Activated CD8-positive, alpha-beta memory T cell treated with anti-CD3 and anti-CD28 coated beads for 24 hours (primary cell): ENCODE measurements at regions not wholly inside any gene's neighbourhood (a gene's known extent, or its start where the extent isn't known, plus 50 kb on each side); places are given as distances from the start of the nearest gene placed in this dataset.

Source experiments
- DNase-seq: peaks from one replicate; pipeline ENCODE4 v3.0.0-alpha.2; 2020

- no peak for DNase-seq
Measured at GRCh38 chr12:116497051-116497591, 62.1 kb upstream of the MAP1LC3B2 start.

- no peak for DNase-seq
Measured at GRCh38 chr12:116498471-116498870, 60.7 kb upstream of the MAP1LC3B2 start.

- no peak for DNase-seq
Measured at GRCh38 chr12:116502141-116502725, 56.9 kb upstream of the MAP1LC3B2 start.

- no peak for DNase-seq
Measured at GRCh38 chr12:116502989-116503496, 56.1 kb upstream of the MAP1LC3B2 start.

- no peak for DNase-seq
Measured at GRCh38 chr12:116504438-116504837, 54.7 kb upstream of the MAP1LC3B2 start.

GRCh38 chr12:116506697-116507064 is 52.5 kb upstream of the MAP1LC3B2 start:
- DNase-seq = no peak

GRCh38 chr12:116508145-116509121 is 50.7 kb upstream of the MAP1LC3B2 start:
- DNase-seq = no peak
